ENCODE measurements at regions not wholly inside any gene's neighbourhood (a gene's known extent, or its start where the extent isn't known, plus 50 kb on each side); places are given as distances from the start of the nearest gene placed in this dataset.

DNA sequence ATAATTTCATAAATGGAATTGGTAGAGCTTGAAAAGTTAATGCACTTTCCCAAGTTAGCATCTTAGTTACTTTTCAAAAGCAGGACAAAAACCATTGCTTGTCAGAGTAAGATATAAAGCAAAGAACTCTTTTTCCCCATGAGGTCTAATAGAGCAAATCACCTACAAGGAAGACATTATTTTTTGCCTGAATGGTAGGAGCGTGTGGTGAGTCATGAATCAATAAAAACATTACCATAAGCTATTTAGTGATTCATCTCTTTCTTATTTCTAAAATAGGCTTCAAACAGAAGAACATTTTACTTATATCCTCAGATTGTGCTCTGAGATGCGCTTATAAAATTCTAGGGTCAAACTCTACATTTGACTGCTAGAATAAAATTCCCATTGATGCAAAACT, 109.4 kb upstream of the GPRIN3 start:
- TF ChIP-seq, protein P1, sequence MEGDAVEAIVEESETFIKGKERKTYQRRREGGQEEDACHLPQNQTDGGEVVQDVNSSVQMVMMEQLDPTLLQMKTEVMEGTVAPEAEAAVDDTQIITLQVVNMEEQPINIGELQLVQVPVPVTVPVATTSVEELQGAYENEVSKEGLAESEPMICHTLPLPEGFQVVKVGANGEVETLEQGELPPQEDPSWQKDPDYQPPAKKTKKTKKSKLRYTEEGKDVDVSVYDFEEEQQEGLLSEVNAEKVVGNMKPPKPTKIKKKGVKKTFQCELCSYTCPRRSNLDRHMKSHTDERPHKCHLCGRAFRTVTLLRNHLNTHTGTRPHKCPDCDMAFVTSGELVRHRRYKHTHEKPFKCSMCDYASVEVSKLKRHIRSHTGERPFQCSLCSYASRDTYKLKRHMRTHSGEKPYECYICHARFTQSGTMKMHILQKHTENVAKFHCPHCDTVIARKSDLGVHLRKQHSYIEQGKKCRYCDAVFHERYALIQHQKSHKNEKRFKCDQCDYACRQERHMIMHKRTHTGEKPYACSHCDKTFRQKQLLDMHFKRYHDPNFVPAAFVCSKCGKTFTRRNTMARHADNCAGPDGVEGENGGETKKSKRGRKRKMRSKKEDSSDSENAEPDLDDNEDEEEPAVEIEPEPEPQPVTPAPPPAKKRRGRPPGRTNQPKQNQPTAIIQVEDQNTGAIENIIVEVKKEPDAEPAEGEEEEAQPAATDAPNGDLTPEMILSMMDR (IDR thresholded peaks at IDR 0.05), result no peak
- no peak for TF ChIP-seq EP300 (IDR thresholded peaks at IDR 0.05)

All from ovary (tissue), 3 donors.